GM21737 (cell line): ENCODE measurements at regions not wholly inside any gene's neighbourhood (a gene's known extent, or its start where the extent isn't known, plus 50 kb on each side); places are given as distances from the start of the nearest gene placed in this dataset.
"Not testable (repeated sequence)": the region's sequence is repeated elsewhere in the genome, so short reads cannot be mapped to it uniquely, and the experiment has no call there.

Experiments used
- ATAC-seq: cut with Tn5 transposase; IDR thresholded peaks from one replicate; pipeline ENCODE4 v1.9.1; 2021; ENCODE audit warnings: mild to moderate bottlenecking, moderate library complexity; ENCODE audit not compliant: unreplicated experiment

GRCh38 chr9:108766626-108767161 lies 89.1 kb downstream of the ACTL7B start:
- no peak for ATAC-seq

- no peak for ATAC-seq
These were observed 90.5 kb downstream of the ACTL7B start for GRCh38 chr9:108765265-108765664.

GRCh38 chr9:108762348-108763055 lies 93.3 kb downstream of the ACTL7B start:
- ATAC-seq: no peak

GRCh38 chr9:108761655-108762347 lies 94.0 kb downstream of the ACTL7B start:
- ATAC-seq: no peak

- ATAC-seq: no peak
These were observed 94.9 kb downstream of the ACTL7B start for GRCh38 chr9:108760841-108761240.

GRCh38 chr9:108759835-108760234 lies 96.0 kb downstream of the ACTL7B start:
- no peak for ATAC-seq

- no peak for ATAC-seq
These were observed 96.4 kb downstream of the ACTL7B start for GRCh38 chr9:108759399-108759798.

GRCh38 chr9:108756746-108757490 lies 98.9 kb downstream of the ACTL7B start:
- no peak for ATAC-seq

- ATAC-seq: no peak
These were observed 99.8 kb downstream of the ACTL7B start for GRCh38 chr9:108755979-108756378.

- no peak for ATAC-seq
These were observed 104.4 kb downstream of the ACTL7B start for GRCh38 chr9:108751369-108751768.

GRCh38 chr9:108750661-108751215 lies 105.0 kb downstream of the ACTL7B start:
- no peak for ATAC-seq

GRCh38 chr9:108748776-108749175 lies 107.0 kb downstream of the ACTL7B start:
- no peak for ATAC-seq

GRCh38 chr9:108746864-108747263 lies 108.9 kb downstream of the ACTL7B start:
- ATAC-seq: no peak

- no peak for ATAC-seq
These were observed 109.8 kb downstream of the ACTL7B start for GRCh38 chr9:108746001-108746400.

GRCh38 chr9:108744641-108745040 lies 111.1 kb downstream of the ACTL7B start:
- no peak for ATAC-seq

- no peak for ATAC-seq
These were observed 111.8 kb downstream of the ACTL7B start for GRCh38 chr9:108743901-108744371.

GRCh38 chr9:108743416-108743815 lies 112.4 kb downstream of the ACTL7B start:
- no peak for ATAC-seq

- ATAC-seq: no peak
These were observed 113.6 kb downstream of the ACTL7B start for GRCh38 chr9:108742191-108742590.

- ATAC-seq: not testable (repeated sequence)
These were observed 124.5 kb downstream of the ACTL7B start for GRCh38 chr9:108731292-108731691.

GRCh38 chr9:108727580-108728111 lies 128.1 kb downstream of the ACTL7B start:
- no peak for ATAC-seq

- no peak for ATAC-seq
These were observed 131.1 kb downstream of the ACTL7B start for GRCh38 chr9:108724652-108725051.
